Right hindlimb (tissue), 1 donor: ENCODE measurements at regions not wholly inside any gene's neighbourhood (a gene's known extent, or its start where the extent isn't known, plus 50 kb on each side); places are given as distances from the start of the nearest gene placed in this dataset.

Experiments used
- DNase-seq: peaks from one replicate; pipeline ENCODE4 v3.0.0-alpha.2; 2018

GRCh38 chr4:183763990-183764754 lies 105.1 kb downstream of the TRAPPC11 start:
- peak; percentile 23 for DNase-seq

DNA sequence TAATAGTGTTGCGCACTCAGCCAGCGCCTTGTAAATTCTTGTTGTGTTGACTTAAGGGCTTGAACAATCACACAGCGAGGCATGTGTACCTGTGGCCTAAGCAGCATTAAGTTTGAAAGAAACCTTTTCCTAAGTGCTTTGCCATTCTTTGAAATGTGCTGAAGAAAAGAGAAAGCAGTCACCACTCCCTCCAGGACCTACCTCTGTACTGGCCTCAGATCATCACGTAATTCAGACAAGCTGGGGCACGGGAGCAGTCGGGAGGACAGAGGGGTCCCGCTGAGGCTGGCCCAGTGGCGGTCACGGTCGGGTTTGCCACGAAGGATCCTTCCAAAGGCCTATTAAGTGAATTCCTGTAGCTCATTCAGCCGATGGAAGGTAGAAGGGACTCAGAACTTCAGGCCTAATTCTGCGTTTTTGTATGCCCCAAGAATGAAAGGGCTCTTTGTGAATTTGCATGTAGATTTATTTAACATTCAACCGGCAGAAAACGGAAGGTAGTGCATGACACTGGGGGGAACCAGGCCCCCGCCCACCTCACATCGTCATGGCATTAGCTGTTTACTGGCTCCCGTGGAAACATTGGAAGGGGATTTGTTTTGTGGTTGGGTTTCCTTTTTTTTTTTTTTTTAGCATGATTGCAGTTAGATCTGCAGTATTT lies 106.3 kb downstream of the TRAPPC11 start:
- peak; percentile 72 for DNase-seq

DNA sequence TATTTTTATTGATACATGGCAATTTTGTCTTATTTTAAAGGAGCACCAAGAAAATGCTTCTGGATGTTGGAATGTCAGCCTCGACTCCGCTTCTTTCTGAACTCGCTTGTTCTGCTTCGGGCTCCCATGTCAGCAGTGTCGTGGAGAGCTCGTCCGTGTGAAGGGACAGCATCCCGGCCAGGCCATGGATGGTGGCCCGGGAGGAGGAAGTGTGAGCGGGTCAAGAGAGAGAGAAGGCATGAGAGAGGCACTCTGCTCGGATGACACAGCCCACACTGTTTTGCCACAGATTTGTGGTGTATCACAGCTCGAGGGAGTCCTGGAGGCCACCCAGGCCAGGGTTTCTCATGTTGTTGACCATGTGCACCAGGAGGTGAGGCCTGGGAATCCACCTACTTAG lies 107.0 kb downstream of the TRAPPC11 start:
- peak; percentile 23 for DNase-seq

DNA sequence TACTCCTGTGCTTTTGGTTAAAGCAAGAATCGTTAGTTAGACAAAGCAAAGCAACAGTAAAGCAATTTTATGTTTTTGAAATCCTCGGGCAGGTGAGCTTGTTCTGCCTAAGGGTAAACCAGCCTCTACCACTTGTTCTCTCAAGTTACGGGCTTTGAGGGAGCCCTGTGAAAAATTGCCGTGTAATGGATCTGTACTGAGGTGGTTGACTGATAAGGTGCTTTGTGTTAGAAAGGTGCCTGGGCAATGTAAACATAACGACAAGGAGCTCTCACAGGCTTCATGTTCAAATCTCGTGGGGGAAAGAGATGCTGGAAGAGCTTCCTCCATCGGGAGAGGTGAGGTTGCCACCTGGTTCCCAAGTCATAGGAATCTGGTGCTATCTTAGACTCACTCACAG lies 111.8 kb downstream of the TRAPPC11 start:
- DNase-seq = no peak

GRCh38 chr4:183772361-183772760 lies 113.3 kb downstream of the TRAPPC11 start:
- no peak for DNase-seq

- DNase-seq = no peak
Observed at GRCh38 chr4:183773790-183774189, 114.7 kb downstream of the TRAPPC11 start.

DNA sequence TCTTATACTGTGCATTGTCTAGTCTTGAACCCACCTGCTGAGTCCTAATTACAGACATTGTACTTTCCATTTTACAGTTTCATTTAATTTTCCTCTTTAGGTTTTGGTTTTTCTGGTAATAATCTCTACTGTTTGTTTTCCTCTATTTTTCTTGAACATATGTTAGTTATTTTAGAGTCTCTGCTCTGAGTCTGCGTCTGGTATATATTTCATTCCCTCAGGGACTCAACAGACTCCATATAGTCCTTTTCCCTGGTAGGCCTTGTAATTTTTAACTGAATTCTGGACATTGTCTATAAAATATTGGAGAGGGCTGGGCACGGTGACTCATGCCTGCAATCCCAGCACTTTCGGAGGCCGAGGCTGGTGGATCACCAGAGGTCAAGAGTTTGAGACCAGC lies 121.8 kb upstream of the STOX2 start:
- DNase-seq = no peak

GRCh38 chr4:183783991-183784553 lies 121.0 kb upstream of the STOX2 start:
- peak; percentile 75 for DNase-seq

GRCh38 chr4:183788308-183788905 lies 116.7 kb upstream of the STOX2 start:
- DNase-seq = no peak

DNA sequence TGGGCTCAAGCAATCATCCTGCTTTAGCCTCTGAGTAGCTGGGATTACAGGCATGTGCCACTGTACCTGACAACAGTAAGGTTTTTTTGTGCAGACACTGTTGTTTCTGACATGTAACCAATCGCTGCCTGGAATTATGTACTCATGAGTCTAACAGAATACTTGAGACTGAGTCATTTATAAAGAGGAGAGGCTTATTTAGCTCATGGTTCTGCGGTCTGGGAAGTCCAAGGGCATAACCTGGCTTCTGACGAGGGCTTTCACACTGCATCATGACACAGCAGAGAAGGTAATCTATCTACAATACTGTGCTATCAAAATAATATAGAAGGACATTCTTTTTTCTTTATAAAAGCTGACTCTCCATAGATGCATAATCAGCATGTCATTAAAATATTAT lies 115.5 kb upstream of the STOX2 start:
- no peak for DNase-seq

- no peak for DNase-seq
Observed at GRCh38 chr4:183790661-183791060, 114.4 kb upstream of the STOX2 start.

GRCh38 chr4:183797011-183797444 lies 108.1 kb upstream of the STOX2 start:
- DNase-seq = peak; percentile 44

GRCh38 chr4:183797445-183798300 lies 107.4 kb upstream of the STOX2 start:
- peak; percentile 55 for DNase-seq

- no peak for DNase-seq
Observed at GRCh38 chr4:183798301-183799253, 106.5 kb upstream of the STOX2 start.

GRCh38 chr4:183801457-183802165 lies 103.5 kb upstream of the STOX2 start:
- DNase-seq = no peak

DNA sequence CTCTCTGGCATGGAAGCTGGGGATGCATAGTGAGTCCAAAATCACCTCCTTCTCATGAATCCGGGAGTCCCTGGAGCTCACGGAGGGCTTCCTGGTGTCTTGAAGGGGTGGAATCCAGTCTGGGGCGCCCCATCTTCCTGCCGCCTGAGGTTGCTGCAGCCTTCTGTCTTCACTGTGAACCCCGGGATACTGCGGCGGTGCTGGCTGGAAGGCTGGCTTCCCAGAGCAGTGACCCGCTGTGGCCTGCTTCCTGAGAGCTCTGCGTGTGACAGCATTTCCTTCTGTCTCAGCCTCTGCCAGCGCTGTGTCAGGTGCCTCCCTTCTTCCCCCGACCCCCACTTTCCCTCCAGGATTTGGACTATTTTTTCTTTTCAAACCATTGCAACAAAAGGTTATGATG lies 98.8 kb upstream of the STOX2 start:
- no peak for DNase-seq

DNA sequence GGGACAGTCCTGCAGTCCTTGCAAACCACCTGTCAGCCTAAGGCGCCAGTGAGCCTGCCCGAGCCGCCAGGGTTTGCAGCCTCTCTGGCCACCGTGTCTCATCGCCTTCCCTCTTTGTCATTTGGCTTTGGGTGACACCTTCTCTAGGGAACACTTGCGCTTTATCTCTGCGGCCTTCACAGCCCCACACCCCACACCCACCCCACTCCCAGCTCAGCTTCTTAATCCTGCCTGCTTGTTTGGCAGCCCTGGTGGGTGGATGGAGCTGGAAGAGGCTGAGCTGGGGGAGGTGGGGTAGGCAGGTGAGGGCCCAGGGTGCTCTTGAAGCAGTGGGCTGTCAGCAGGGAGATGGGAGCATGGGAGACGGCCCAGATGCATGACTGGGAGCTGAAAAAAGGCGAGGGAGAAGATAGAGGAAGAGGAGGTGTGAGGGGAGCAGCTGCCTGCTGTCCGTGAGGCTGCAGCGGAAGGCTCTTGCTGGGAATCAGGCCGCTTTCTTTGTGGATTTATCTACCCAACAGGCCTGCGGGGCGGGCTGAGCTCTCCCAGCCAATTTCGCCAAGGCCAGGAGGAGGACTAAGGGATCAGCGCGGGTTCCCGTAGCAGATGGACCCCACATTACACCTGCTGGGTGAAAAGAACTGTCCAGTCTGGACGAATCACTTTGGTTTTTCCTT lies 97.5 kb upstream of the STOX2 start:
- DNase-seq = no peak

DNA sequence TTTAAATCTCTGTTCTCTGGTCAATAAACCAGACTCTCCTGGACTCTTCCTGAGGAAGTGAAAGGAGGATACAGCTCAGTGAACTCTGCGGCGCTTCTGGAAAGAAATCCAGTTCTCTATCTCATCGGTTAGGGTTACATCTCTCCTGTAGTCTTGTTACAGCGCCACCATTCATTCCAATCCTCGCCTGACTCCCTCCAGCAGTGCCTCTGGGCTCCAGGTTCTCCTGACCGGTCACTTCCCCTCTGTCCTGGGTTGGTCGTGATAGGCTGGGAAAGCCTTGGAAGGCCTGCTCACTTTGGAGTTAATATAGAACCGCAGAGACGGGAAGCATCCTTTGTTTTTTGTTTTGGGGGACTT lies 97.0 kb upstream of the STOX2 start:
- no peak for DNase-seq

DNA sequence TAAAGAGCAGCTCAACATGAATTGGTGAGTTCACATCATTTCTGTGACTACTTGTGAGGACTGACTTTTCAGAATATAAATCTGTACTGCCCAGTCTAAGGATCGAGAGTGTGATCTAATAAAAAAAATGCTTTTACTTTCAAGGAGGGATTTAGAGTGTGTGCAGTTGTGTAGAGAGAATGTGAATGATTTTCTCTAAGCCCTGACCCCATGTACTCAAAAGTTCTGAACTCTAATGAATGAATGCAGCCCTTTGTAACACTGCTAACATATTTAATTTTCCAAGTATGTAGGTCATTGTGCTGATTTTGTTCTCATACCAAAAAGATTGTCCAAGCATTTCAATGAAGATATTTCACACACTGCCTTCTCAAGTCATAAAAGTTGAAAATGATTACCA lies 92.5 kb upstream of the STOX2 start:
- DNase-seq = no peak

GRCh38 chr4:183814461-183814860 lies 90.6 kb upstream of the STOX2 start:
- DNase-seq = no peak
